GM12892 (cell line): ENCODE measurements at regions not wholly inside any gene's neighbourhood (a gene's known extent, or its start where the extent isn't known, plus 50 kb on each side); places are given as distances from the start of the nearest gene placed in this dataset.

ENCODE experiments used
- POLR2A ChIP-seq: IDR thresholded peaks from 2 replicates; pipeline ENCODE4 v1.6.1; 2011; ENCODE audit warnings: low read depth, low read length, control low read depth
- POLR2AphosphoS5 ChIP-seq: IDR thresholded peaks from 2 replicates; pipeline ENCODE4 v1.6.1; 2011; ENCODE audit warnings: low read depth, low read length, control low read depth

- TF ChIP-seq POLR2AphosphoS5 (no peak), POLR2A (no peak)
Measured at GRCh38 chr18:37853706-37854105, 288.1 kb upstream of the CELF4 start.
